Nephron (organoid): ENCODE measurements at regions not wholly inside any gene's neighbourhood (a gene's known extent, or its start where the extent isn't known, plus 50 kb on each side); places are given as distances from the start of the nearest gene placed in this dataset.

Source experiments
- H3K27ac Mint-ChIP-seq, 3 experiments: 2 replicates each; pipeline ENCODE4 v1.8.0; 2020; ENCODE audit warnings: mixed read lengths in 3 of 3, mild to moderate bottlenecking in 2 of 3, moderate library complexity in 1 of 3
- H3K27me3 Mint-ChIP-seq: 2 replicates; pipeline ENCODE4 v1.8.0; 2021; ENCODE audit warnings: low read depth, mild to moderate bottlenecking, moderate library complexity, mixed read lengths
- H3K36me3 Mint-ChIP-seq: 2 replicates; pipeline ENCODE4 v1.8.0; 2020; ENCODE audit warnings: low read depth, mixed read lengths
- H3K4me1 Mint-ChIP-seq: 2 replicates; pipeline ENCODE4 v1.8.0; 2020; ENCODE audit warnings: mixed read lengths
- H3K4me3 Mint-ChIP-seq, 3 experiments: 2 replicates each; pipeline ENCODE4 v1.8.0; 2020; ENCODE audit warnings: mild to moderate bottlenecking in 3 of 3, mixed read lengths in 3 of 3, moderate library complexity in 2 of 3
- H3K9me3 Mint-ChIP-seq: 2 replicates; pipeline ENCODE4 v1.8.0; 2020; ENCODE audit warnings: mixed read lengths
- CTCF ChIP-seq, 3 experiments: fragments of 200-600 bp; sonication (generic); IDR thresholded peaks; one replicate each; pipeline ENCODE4 v1.5.0; 2021; ENCODE audit warnings: antibody characterized with exemption in 3 of 3; ENCODE audit not compliant: unreplicated experiment in 3 of 3

GRCh38 chr3:86178095-86178494 lies 812.9 kb downstream of the VGLL3 start:
- Mint-ChIP-seq H3K36me3 (no peaks in the 10 kb centered on the region), H3K27me3 (peaks cover 3% of the 10 kb centered on the region)

GRCh38 chr3:86176445-86176784 lies 814.5 kb downstream of the VGLL3 start:
- no peak overlapping the region for H3K4me3 Mint-ChIP-seq
- TF ChIP-seq CTCF (IDR thresholded peaks at IDR 0.05; ENCODE audit: unreplicated experiment in 3 of 3) = no peak
- H3K27ac Mint-ChIP-seq = no peak overlapping the region
- H3K4me1 Mint-ChIP-seq = peaks cover 8% of the 10 kb centered on the region
- H3K36me3 Mint-ChIP-seq = no peaks in the 10 kb centered on the region
- peaks cover 3% of the 10 kb centered on the region for H3K27me3 Mint-ChIP-seq
- no peaks in the 10 kb centered on the region for H3K9me3 Mint-ChIP-seq

More at GRCh38 chr3:86178095-86178494, 812.9 kb downstream of the VGLL3 start:
- Mint-ChIP-seq H3K4me3 (no peak overlapping the region), H3K27ac (no peak overlapping the region), H3K4me1 (peaks cover 8% of the 10 kb centered on the region), H3K9me3 (no peaks in the 10 kb centered on the region)
- TF ChIP-seq CTCF (IDR thresholded peaks at IDR 0.05; ENCODE audit: unreplicated experiment in 3 of 3) = no peak

GRCh38 chr3:86175593-86176444 lies 815.1 kb downstream of the VGLL3 start:
- no peak for TF ChIP-seq CTCF (IDR thresholded peaks at IDR 0.05; ENCODE audit: unreplicated experiment in 3 of 3)
- H3K9me3 Mint-ChIP-seq = no peaks in the 10 kb centered on the region

GRCh38 chr3:86175051-86175536 lies 815.9 kb downstream of the VGLL3 start:
- Mint-ChIP-seq H3K27me3 (peaks cover 3% of the 10 kb centered on the region), H3K9me3 (no peaks in the 10 kb centered on the region), H3K4me1 (peaks cover 8% of the 10 kb centered on the region), H3K27ac (peak overlapping the region in 1 of 3 experiments; percentile 14), H3K4me3 (no peak overlapping the region), H3K36me3 (no peaks in the 10 kb centered on the region)
- no peak for TF ChIP-seq CTCF (IDR thresholded peaks at IDR 0.05; ENCODE audit: unreplicated experiment in 3 of 3)

More at GRCh38 chr3:86175593-86176444, 815.1 kb downstream of the VGLL3 start:
- Mint-ChIP-seq H3K27ac (peak overlapping the region in 1 of 3 experiments; percentile 14), H3K4me1 (peaks cover 8% of the 10 kb centered on the region), H3K36me3 (no peaks in the 10 kb centered on the region), H3K27me3 (peaks cover 3% of the 10 kb centered on the region), H3K4me3 (no peak overlapping the region)

GRCh38 chr3:86173401-86173800 lies 817.5 kb downstream of the VGLL3 start:
- Mint-ChIP-seq H3K36me3 (no peaks in the 10 kb centered on the region), H3K9me3 (no peaks in the 10 kb centered on the region)

More at GRCh38 chr3:86173401-86173800, 817.5 kb downstream of the VGLL3 start:
- peaks cover 8% of the 10 kb centered on the region for H3K4me1 Mint-ChIP-seq
- no peak overlapping the region for H3K27ac Mint-ChIP-seq
- no peak for TF ChIP-seq CTCF (IDR thresholded peaks at IDR 0.05; ENCODE audit: unreplicated experiment in 3 of 3)
- peaks cover 3% of the 10 kb centered on the region for H3K27me3 Mint-ChIP-seq
- no peak overlapping the region for H3K4me3 Mint-ChIP-seq
